NCI-H446 treated with DMSO at 0.1 percent for 48 hours (cell line): ENCODE measurements at regions not wholly inside any gene's neighbourhood (a gene's known extent, or its start where the extent isn't known, plus 50 kb on each side); places are given as distances from the start of the nearest gene placed in this dataset.

Experiments used
- DNase-seq: peaks from one replicate; lab custom pipeline; 2025; lab: John Stamatoyannopoulos, UW

- DNase-seq: no peak
These were observed 176.4 kb downstream of the SHANK2 start for GRCh38 chr11:71075871-71076420.

- no peak for DNase-seq
These were observed 177.2 kb downstream of the SHANK2 start for GRCh38 chr11:71075116-71075720.

GRCh38 chr11:71071736-71072509 lies 180.5 kb downstream of the SHANK2 start:
- DNase-seq: no peak

GRCh38 chr11:71070490-71071453 lies 181.6 kb downstream of the SHANK2 start:
- no peak for DNase-seq

GRCh38 chr11:71068963-71069362 lies 183.4 kb downstream of the SHANK2 start:
- DNase-seq: no peak

DNA sequence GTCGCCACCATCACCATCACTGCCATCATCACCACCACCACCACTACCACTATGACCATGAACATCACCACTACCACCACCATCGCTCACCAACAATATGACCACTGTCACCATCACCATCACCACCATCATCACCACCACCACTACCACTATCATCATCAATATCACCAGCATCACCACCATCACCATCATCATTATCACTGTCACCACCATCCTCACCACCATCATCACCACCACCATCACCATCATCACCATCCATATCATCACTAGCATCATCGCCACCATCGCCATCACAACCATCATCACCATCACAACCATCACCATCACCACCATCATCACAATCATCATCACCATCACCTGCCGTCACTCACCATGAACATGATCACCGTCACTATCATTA lies 184.6 kb downstream of the SHANK2 start:
- DNase-seq: no peak

DNA sequence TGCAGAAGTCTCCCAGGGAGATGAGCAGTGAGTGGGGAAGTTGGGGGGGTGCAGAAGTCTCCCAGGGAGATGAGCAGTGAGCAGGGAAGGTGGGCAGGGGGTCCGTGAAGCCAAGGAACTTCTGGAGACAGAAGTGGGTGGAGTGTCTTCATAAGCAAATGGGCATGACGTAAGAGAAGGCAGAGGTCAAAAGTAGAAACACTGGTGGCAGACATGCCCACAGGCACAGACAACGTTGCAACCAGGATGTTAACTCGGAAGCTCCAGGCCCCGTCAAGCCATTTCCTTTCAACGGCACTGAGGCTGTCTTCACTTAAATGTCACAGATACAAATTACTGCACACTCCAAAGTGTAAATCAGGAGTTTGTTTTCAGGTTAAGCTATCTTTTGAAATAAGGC lies 186.1 kb downstream of the SHANK2 start:
- DNase-seq: no peak

DNA sequence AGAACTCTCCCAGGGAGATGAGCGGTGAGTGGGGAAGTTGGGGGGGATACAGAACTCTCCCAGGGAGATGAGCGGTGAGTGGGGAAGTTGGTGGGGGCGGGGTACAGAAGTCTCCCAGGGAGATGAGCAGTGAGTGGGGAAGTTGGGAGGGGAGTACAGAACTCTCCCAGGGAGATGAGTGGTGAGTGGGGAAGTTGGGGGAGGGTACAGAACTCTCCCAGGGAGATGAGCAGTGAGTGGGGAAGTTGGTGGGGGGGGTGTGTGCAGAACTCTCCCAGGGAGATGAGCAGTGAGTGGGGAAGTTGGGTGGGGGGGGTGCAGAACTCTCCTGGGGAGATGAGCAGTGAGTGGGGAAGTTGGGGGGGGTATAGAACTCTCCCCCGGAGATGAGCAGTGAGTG lies 186.5 kb downstream of the SHANK2 start:
- DNase-seq: no peak

- DNase-seq: no peak
These were observed 187.5 kb downstream of the SHANK2 start for GRCh38 chr11:71064702-71065515.

- DNase-seq: no peak
These were observed 188.2 kb downstream of the SHANK2 start for GRCh38 chr11:71064183-71064582.

GRCh38 chr11:71063129-71063528 lies 189.2 kb downstream of the SHANK2 start:
- DNase-seq: no peak

GRCh38 chr11:71062199-71062598 lies 190.2 kb downstream of the SHANK2 start:
- DNase-seq: no peak

- DNase-seq: no peak
These were observed 192.0 kb downstream of the SHANK2 start for GRCh38 chr11:71060391-71060791.

- DNase-seq: no peak
These were observed 192.7 kb downstream of the SHANK2 start for GRCh38 chr11:71059662-71060061.

DNA sequence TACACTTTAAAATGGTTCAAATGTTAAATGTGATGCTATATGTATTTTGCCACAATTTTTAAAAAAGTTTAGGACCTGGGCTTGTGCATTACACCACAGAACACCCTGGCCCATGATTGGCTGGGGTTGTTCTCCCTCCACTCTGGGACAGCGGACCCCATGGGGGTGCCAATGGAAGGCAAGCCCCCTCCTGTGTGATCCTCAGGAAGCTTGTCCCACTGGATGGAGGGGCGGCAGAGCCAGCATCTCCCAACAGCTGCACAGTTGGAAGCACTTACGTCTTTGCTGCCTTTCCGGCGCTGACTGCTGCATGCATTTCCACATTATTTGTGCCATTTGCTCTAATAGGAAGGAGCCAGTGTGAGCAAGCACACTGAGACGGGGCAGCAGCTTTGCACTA lies 196.5 kb downstream of the SHANK2 start:
- no peak for DNase-seq
